GM18502 (cell line): ENCODE measurements at regions not wholly inside any gene's neighbourhood (a gene's known extent, or its start where the extent isn't known, plus 50 kb on each side); places are given as distances from the start of the nearest gene placed in this dataset.
A peak's percentile ranks its signal among the peaks of the same experiment; 100 is the strongest.

Experiments used
- ATAC-seq: cut with Tn5 transposase; IDR thresholded peaks from one replicate; pipeline ENCODE4 v1.9.1; 2021; ENCODE audit warnings: mild to moderate bottlenecking; ENCODE audit not compliant: unreplicated experiment, poor library complexity

- ATAC-seq, result no peak
These were observed 87.7 kb downstream of the TMEM30B start for GRCh38 chr14:61193476-61193875.

GRCh38 chr14:61192989-61193388 lies 88.1 kb downstream of the TMEM30B start:
- no peak for ATAC-seq

GRCh38 chr14:61191733-61192132 lies 89.4 kb downstream of the TMEM30B start:
- ATAC-seq, result no peak

- ATAC-seq, result no peak
These were observed 90.8 kb downstream of the TMEM30B start for GRCh38 chr14:61190341-61190740.

- ATAC-seq, result peak; percentile 83
These were observed 91.9 kb downstream of the TMEM30B start for GRCh38 chr14:61188978-61189808.

- no peak for ATAC-seq
These were observed 92.9 kb downstream of the TMEM30B start for GRCh38 chr14:61188196-61188595.

- no peak for ATAC-seq
These were observed 93.8 kb downstream of the TMEM30B start for GRCh38 chr14:61187196-61187905.

- no peak for ATAC-seq
These were observed 94.6 kb downstream of the TMEM30B start for GRCh38 chr14:61186341-61187195.

GRCh38 chr14:61185534-61185933 lies 95.6 kb downstream of the TMEM30B start:
- ATAC-seq, result no peak

GRCh38 chr14:61184112-61184511 lies 97.0 kb downstream of the TMEM30B start:
- ATAC-seq, result no peak

- ATAC-seq, result no peak
These were observed 97.8 kb downstream of the TMEM30B start for GRCh38 chr14:61183196-61183885.

GRCh38 chr14:61179796-61180398 lies 101.2 kb downstream of the TMEM30B start:
- ATAC-seq, result no peak

GRCh38 chr14:61179061-61179690 lies 102.0 kb downstream of the TMEM30B start:
- ATAC-seq, result no peak

GRCh38 chr14:61178226-61179060 lies 102.7 kb downstream of the TMEM30B start:
- no peak for ATAC-seq

GRCh38 chr14:61177279-61178225 lies 103.6 kb downstream of the TMEM30B start:
- no peak for ATAC-seq

GRCh38 chr14:61176686-61177085 lies 104.5 kb downstream of the TMEM30B start:
- no peak for ATAC-seq

GRCh38 chr14:61174987-61175386 lies 106.2 kb downstream of the TMEM30B start:
- no peak for ATAC-seq
